GM23338 (cell line): ENCODE measurements at regions not wholly inside any gene's neighbourhood (a gene's known extent, or its start where the extent isn't known, plus 50 kb on each side); places are given as distances from the start of the nearest gene placed in this dataset.

Experiments
- ATAC-seq: fragments of 200-7000 bp; cut with Tn5 transposase; 3 replicates; pipeline ENCODE4 v1.9.1; 2020
- DNase-seq: peaks from one replicate; pipeline ENCODE4 v3.0.0-alpha.2; 2015; ENCODE audit warnings: low spot score
- H2AFZ ChIP-seq: fragments of 200-600 bp; sonication (generic); 2 replicates; pipeline ENCODE4 v1.8.0; 2016; ENCODE audit warnings: antibody characterized with exemption, mild to moderate bottlenecking, moderate library complexity
- H3F3A ChIP-seq: fragments of 200-600 bp; sonication (generic); replicated peaks from 2 replicates; pipeline ENCODE4 v1.8.0; 2017; ENCODE audit warnings: antibody characterized with exemption, mixed run types, low read depth
- H3K27ac ChIP-seq: fragments of 200-600 bp; sonication (generic); 2 replicates; pipeline ENCODE4 v1.6.1; 2016; ENCODE audit warnings: low read depth
- H3K27me3 ChIP-seq: fragments of 200-600 bp; sonication (generic); 2 replicates; pipeline ENCODE4 v1.8.0; 2016; ENCODE audit warnings: mild to moderate bottlenecking, mixed run types, moderate library complexity; ENCODE audit not compliant: insufficient read depth
- H3K36me3 ChIP-seq: fragments of 200-600 bp; sonication (generic); 2 replicates; pipeline ENCODE4 v1.8.0; 2016; ENCODE audit warnings: mild to moderate bottlenecking; ENCODE audit not compliant: insufficient read depth
- H3K4me1 ChIP-seq: fragments of 200-600 bp; sonication (generic); 2 replicates; pipeline ENCODE4 v1.8.0; 2016; ENCODE audit warnings: mild to moderate bottlenecking, moderate library complexity; ENCODE audit not compliant: insufficient read depth
- H3K4me2 ChIP-seq: fragments of 200-600 bp; sonication (generic); 2 replicates; pipeline ENCODE4 v1.7.1; 2017; ENCODE audit warnings: mixed run types
- H3K4me3 ChIP-seq: fragments of 200-600 bp; sonication (generic); 2 replicates; pipeline ENCODE4 v1.6.1; 2016; ENCODE audit warnings: mixed run types
- H3K79me2 ChIP-seq: fragments of 200-600 bp; sonication (generic); replicated peaks from 2 replicates; pipeline ENCODE4 v1.8.0; 2017; ENCODE audit warnings: mild to moderate bottlenecking; ENCODE audit not compliant: insufficient read depth
- H3K9me2 ChIP-seq: fragments of 200-600 bp; sonication (generic); 2 replicates; pipeline ENCODE4 v1.8.0; 2017; ENCODE audit not compliant: insufficient read depth
- H4K20me1 ChIP-seq: fragments of 200-600 bp; sonication (generic); replicated peaks from 2 replicates; pipeline ENCODE4 v1.8.0; 2017; ENCODE audit warnings: mild to moderate bottlenecking; ENCODE audit not compliant: insufficient read depth
- H3K27ac Mint-ChIP-seq: 2 replicates; pipeline ENCODE4 v1.8.0; 2020; ENCODE audit warnings: inconsistent platforms, mild to moderate bottlenecking, moderate library complexity, mixed read lengths
- H3K27me3 Mint-ChIP-seq: 3 replicates; pipeline ENCODE4 v1.8.0; 2022; ENCODE audit warnings: low read depth, mild to moderate bottlenecking, moderate library complexity, mixed read lengths, inconsistent platforms; ENCODE audit not compliant: insufficient read depth, poor library complexity
- H3K36me3 Mint-ChIP-seq: 3 replicates; pipeline ENCODE4 v1.8.0; 2021; ENCODE audit warnings: low read depth, mild to moderate bottlenecking, inconsistent platforms, moderate library complexity, mixed read lengths
- H3K4me1 Mint-ChIP-seq: 3 replicates; pipeline ENCODE4 v1.8.0; 2020; ENCODE audit warnings: mild to moderate bottlenecking, inconsistent platforms, mixed read lengths
- H3K4me3 Mint-ChIP-seq: 3 replicates; pipeline ENCODE4 v1.8.0; 2021; ENCODE audit warnings: moderate library complexity, mild to moderate bottlenecking, inconsistent platforms, mixed read lengths
- H3K9me3 Mint-ChIP-seq: 3 replicates; pipeline ENCODE4 v1.8.0; 2020; ENCODE audit warnings: moderate library complexity, mild to moderate bottlenecking, inconsistent platforms, mixed read lengths
- CREB1 ChIP-seq: fragments of 250-450 bp; sonication (Bioruptor Pico); IDR thresholded peaks from 2 replicates; pipeline ENCODE4 v1.5.0; 2020; ENCODE audit warnings: low read depth, mild to moderate bottlenecking, moderate library complexity
- EZH2 ChIP-seq: fragments of 200-600 bp; sonication (generic); IDR thresholded peaks from one replicate; pipeline ENCODE4 v1.8.0; 2017; ENCODE audit warnings: antibody characterized with exemption, mild to moderate bottlenecking, low read depth; ENCODE audit not compliant: unreplicated experiment
- EZH2phosphoT487 ChIP-seq: fragments of 200-600 bp; sonication (generic); IDR thresholded peaks from one replicate; pipeline ENCODE4 v1.8.1; 2018; ENCODE audit warnings: antibody characterized with exemption; ENCODE audit not compliant: unreplicated experiment
- JUNB ChIP-seq: IDR thresholded peaks from one replicate; pipeline ENCODE4 v1.6.1; 2016; ENCODE audit warnings: antibody characterized with exemption; ENCODE audit not compliant: unreplicated experiment
- NANOG ChIP-seq: IDR thresholded peaks from 2 replicates; pipeline ENCODE4 v1.6.1; 2016; ENCODE audit warnings: antibody characterized with exemption, borderline replicate concordance
- POLR2AphosphoS5 ChIP-seq: IDR thresholded peaks from 2 replicates; pipeline ENCODE4 v1.6.1; 2016; ENCODE audit warnings: antibody characterized with exemption, low read depth
- STAT1 ChIP-seq: IDR thresholded peaks from one replicate; pipeline ENCODE4 v1.6.1; 2016; ENCODE audit warnings: antibody characterized with exemption; ENCODE audit not compliant: unreplicated experiment
- ZNF114 ChIP-seq: fragments of 250-450 bp; sonication (Bioruptor Pico); IDR thresholded peaks from 2 replicates; pipeline ENCODE4 v1.5.0; 2020; ENCODE audit warnings: mild to moderate bottlenecking, moderate library complexity
- ZNF331 ChIP-seq: fragments of 250-450 bp; sonication (Bioruptor Pico); IDR thresholded peaks from 2 replicates; pipeline ENCODE4 v1.5.0; 2020; ENCODE audit warnings: low read depth, mild to moderate bottlenecking, moderate library complexity
- TF ChIP-seq, protein P1 (sequence below): IDR thresholded peaks from one replicate; pipeline ENCODE4 v1.6.1; 2018; ENCODE audit warnings: antibody characterized with exemption; ENCODE audit not compliant: unreplicated experiment
- TF ChIP-seq, protein P2 (sequence below), 2 experiments: fragments of 200-600 bp in 1 of 2; sonication (generic) in 1 of 2; conservative IDR thresholded peaks; 2 replicates each; pipeline versions ENCODE4 v1.5.1 to v1.6.1; 2016 to 2017; ENCODE audit warnings: antibody characterized with exemption in 2 of 2, low read depth in 2 of 2, mild to moderate bottlenecking in 2 of 2, moderate library complexity in 1 of 2
- TF ChIP-seq, protein P3 (sequence below): IDR thresholded peaks from 2 replicates; pipeline ENCODE4 v1.6.1; 2016; ENCODE audit warnings: antibody characterized with exemption

DNA sequence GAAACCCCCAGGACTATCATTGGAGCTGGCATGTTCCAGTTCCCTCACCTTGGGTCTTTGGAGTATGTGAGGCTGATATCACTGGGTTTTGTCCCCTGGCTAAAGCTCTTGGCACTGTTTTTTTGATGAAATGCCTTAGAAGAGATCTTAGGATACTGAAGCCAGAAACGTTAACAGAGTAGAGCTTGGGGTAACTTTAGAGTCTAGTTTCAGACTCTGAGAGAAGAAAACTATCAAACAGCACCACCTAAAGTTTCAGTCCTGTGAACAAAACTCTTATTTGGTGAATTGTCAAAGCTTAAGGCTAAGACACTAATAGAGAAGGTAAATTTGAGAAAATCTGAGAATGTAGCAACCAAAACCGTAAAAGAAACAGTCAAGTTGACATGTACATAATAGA, 111.7 kb upstream of the PUM3 start (continued):
- TF ChIP-seq, protein P1, sequence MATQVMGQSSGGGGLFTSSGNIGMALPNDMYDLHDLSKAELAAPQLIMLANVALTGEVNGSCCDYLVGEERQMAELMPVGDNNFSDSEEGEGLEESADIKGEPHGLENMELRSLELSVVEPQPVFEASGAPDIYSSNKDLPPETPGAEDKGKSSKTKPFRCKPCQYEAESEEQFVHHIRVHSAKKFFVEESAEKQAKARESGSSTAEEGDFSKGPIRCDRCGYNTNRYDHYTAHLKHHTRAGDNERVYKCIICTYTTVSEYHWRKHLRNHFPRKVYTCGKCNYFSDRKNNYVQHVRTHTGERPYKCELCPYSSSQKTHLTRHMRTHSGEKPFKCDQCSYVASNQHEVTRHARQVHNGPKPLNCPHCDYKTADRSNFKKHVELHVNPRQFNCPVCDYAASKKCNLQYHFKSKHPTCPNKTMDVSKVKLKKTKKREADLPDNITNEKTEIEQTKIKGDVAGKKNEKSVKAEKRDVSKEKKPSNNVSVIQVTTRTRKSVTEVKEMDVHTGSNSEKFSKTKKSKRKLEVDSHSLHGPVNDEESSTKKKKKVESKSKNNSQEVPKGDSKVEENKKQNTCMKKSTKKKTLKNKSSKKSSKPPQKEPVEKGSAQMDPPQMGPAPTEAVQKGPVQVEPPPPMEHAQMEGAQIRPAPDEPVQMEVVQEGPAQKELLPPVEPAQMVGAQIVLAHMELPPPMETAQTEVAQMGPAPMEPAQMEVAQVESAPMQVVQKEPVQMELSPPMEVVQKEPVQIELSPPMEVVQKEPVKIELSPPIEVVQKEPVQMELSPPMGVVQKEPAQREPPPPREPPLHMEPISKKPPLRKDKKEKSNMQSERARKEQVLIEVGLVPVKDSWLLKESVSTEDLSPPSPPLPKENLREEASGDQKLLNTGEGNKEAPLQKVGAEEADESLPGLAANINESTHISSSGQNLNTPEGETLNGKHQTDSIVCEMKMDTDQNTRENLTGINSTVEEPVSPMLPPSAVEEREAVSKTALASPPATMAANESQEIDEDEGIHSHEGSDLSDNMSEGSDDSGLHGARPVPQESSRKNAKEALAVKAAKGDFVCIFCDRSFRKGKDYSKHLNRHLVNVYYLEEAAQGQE = no peak
- TF ChIP-seq EZH2 = no peak
- no peak for TF ChIP-seq NANOG
- TF ChIP-seq, protein P2, sequence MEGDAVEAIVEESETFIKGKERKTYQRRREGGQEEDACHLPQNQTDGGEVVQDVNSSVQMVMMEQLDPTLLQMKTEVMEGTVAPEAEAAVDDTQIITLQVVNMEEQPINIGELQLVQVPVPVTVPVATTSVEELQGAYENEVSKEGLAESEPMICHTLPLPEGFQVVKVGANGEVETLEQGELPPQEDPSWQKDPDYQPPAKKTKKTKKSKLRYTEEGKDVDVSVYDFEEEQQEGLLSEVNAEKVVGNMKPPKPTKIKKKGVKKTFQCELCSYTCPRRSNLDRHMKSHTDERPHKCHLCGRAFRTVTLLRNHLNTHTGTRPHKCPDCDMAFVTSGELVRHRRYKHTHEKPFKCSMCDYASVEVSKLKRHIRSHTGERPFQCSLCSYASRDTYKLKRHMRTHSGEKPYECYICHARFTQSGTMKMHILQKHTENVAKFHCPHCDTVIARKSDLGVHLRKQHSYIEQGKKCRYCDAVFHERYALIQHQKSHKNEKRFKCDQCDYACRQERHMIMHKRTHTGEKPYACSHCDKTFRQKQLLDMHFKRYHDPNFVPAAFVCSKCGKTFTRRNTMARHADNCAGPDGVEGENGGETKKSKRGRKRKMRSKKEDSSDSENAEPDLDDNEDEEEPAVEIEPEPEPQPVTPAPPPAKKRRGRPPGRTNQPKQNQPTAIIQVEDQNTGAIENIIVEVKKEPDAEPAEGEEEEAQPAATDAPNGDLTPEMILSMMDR (conservative IDR thresholded peaks at IDR 0.05; ENCODE audit: low read depth in 2 of 2) = no peak; a peak in 1 of 4 replicates
- no peak for TF ChIP-seq STAT1
- TF ChIP-seq ZNF114 = no peak
- no peak for TF ChIP-seq POLR2AphosphoS5
- TF ChIP-seq JUNB = no peak
- TF ChIP-seq EZH2phosphoT487 = no peak

DNA sequence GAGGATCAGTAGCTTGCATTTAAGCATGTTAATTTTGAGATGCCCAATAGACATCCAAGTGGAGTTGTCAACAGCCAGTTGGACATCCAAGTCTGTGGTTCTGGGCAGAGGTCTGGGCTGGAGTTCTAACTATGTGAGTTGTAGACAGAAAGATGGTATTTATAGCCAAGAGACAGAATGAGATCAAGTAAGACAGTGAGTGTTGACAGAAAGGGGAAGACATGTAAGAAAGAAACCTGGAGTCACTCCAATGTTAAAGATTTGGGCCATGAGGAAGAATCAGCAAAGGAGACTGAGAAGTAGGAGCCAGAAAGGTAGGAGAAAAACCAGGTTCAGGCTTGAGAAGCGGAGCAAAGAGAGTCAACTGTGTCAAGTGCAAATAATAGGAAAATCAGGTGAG, 95.5 kb upstream of the PUM3 start:
- Histone ChIP-seq H3K9me2 (0 out of 2 replicates have a peak, but pooled peaks cover 6% of the 10 kb centered on the region), H3K79me2 (no peaks in the 10 kb centered on the region), H3K36me3 (no peaks in the 10 kb centered on the region), H3K27ac (no peak overlapping the region), H4K20me1 (no peaks in the 10 kb centered on the region), H3F3A (no peaks in the 10 kb centered on the region), H3K4me2 (no peak overlapping the region), H3K27me3 (no peaks in the 10 kb centered on the region), H3K4me3 (no peak overlapping the region), H2AFZ (no peak overlapping the region), H3K4me1 (no peaks in the 10 kb centered on the region)
- Mint-ChIP-seq H3K27ac (no peak overlapping the region), H3K27me3 (peaks cover 4% of the 10 kb centered on the region), H3K4me3 (no peak overlapping the region), H3K4me1 (no peaks in the 10 kb centered on the region), H3K9me3 (no peaks in the 10 kb centered on the region), H3K36me3 (no peaks in the 10 kb centered on the region)
- ATAC-seq (no peak), DNase-seq (no peak)
- TF ChIP-seq, protein P3, sequence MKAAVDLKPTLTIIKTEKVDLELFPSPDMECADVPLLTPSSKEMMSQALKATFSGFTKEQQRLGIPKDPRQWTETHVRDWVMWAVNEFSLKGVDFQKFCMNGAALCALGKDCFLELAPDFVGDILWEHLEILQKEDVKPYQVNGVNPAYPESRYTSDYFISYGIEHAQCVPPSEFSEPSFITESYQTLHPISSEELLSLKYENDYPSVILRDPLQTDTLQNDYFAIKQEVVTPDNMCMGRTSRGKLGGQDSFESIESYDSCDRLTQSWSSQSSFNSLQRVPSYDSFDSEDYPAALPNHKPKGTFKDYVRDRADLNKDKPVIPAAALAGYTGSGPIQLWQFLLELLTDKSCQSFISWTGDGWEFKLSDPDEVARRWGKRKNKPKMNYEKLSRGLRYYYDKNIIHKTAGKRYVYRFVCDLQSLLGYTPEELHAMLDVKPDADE = no peak
- no peak for TF ChIP-seq JUNB
- TF ChIP-seq, protein P1 = no peak
- no peak for TF ChIP-seq STAT1
- TF ChIP-seq POLR2AphosphoS5 = no peak
- no peak for TF ChIP-seq ZNF114
- TF ChIP-seq CREB1 (CRISPR knock-in tag) = no peak
- TF ChIP-seq ZNF331 (CRISPR knock-in tag) = no peak
- TF ChIP-seq EZH2phosphoT487 = no peak
- no peak for TF ChIP-seq NANOG
